ENCODE measurements at regions not wholly inside any gene's neighbourhood (a gene's known extent, or its start where the extent isn't known, plus 50 kb on each side); places are given as distances from the start of the nearest gene placed in this dataset.

- Histone ChIP-seq H3K27ac (ENCODE audit: insufficient read length, low read depth, low read length) (no peak overlapping the region), H3K14ac (ENCODE audit: insufficient read depth, low read length) (no peak overlapping the region), H3K4me1 (ENCODE audit: insufficient read depth, low read length) (no peaks in the 10 kb centered on the region), H2BK120ac (ENCODE audit: low read depth, low read length, poor library complexity, severe bottlenecking) (no peak overlapping the region), H4K8ac (replicated peaks; ENCODE audit: insufficient read length, low read depth, low read length) (no peak overlapping the region), H3K79me2 (ENCODE audit: insufficient read depth, low read length) (no peaks in the 10 kb centered on the region), H4K91ac (ENCODE audit: insufficient read length, low read depth, low read length) (no peak overlapping the region), H2AFZ (ENCODE audit: low read length) (no peak overlapping the region), H2BK5ac (ENCODE audit: insufficient read length, low read length) (no peak overlapping the region), H3K4me2 (ENCODE audit: insufficient read depth, insufficient read length, low read length) (no peak overlapping the region), H3K18ac (ENCODE audit: insufficient read length, low read depth, low read length) (no peak overlapping the region), H3K23ac (ENCODE audit: insufficient read length, low read depth, low read length) (no peak overlapping the region), H2BK12ac (ENCODE audit: insufficient read length, low read depth, low read length) (no peak overlapping the region), H3K9me3 (ENCODE audit: control insufficient read depth, low read depth, low read length) (no peaks in the 10 kb centered on the region), H3K23me2 (ENCODE audit: insufficient read length, low read depth, low read length, poor library complexity, severe bottlenecking) (no peaks in the 10 kb centered on the region), H4K5ac (ENCODE audit: insufficient read length, low read depth, low read length) (no peak overlapping the region), H2AK5ac (ENCODE audit: insufficient read length, low read length) (no peak overlapping the region), H3K56ac (ENCODE audit: insufficient read length, low read depth, low read length) (no peak overlapping the region), H3K27me3 (ENCODE audit: insufficient read depth, low read length) (no peaks in the 10 kb centered on the region), H2BK15ac (ENCODE audit: low read depth, low read length) (no peak overlapping the region), H3K4ac (ENCODE audit: low read depth, low read length) (no peak overlapping the region), H3K9ac (ENCODE audit: extremely low read depth, insufficient read length, low read length) (no peak overlapping the region), H4K20me1 (ENCODE audit: control insufficient read depth, insufficient read depth, insufficient read length) (no peaks in the 10 kb centered on the region), H3K79me1 (ENCODE audit: insufficient read depth, low read depth, low read length, poor library complexity, severe bottlenecking) (no peaks in the 10 kb centered on the region), H2BK20ac (ENCODE audit: low read depth, low read length, poor library complexity, severe bottlenecking) (no peak overlapping the region), H3T11ph (ENCODE audit: low read length) (no peak overlapping the region)
- Mint-ChIP-seq H3K36me3 (ENCODE audit: insufficient read depth in 1 of 3, low read depth in 3 of 3) (no peaks in the 10 kb centered on the region; a peak in 1 of 7 replicates), H3K4me3 (no peak overlapping the region), H3K9me3 (0 out of 5 replicates have a peak, but pooled peaks cover 0 to 2% of the 10 kb centered on the region in 2 experiments), H3K27me3 (ENCODE audit: low read depth) (no peaks in the 10 kb centered on the region), H3K4me1 (peaks cover 3 to 5% of the 10 kb centered on the region in 2 experiments; a peak in 3 of 4 replicates), H3K27ac (no peak overlapping the region)
- no CpG with 5 or more reads among the region's 9 CpGs for whole genome bisulfite sequencing (ENCODE audit: extremely low coverage, insufficient read length, low lambda C conversion rate)
- TF ChIP-seq CTCF (conservative IDR thresholded peaks at IDR 0.05): no peak
- DNase-seq: no peak
Measured at GRCh38 chr1:163672976-163673758, 351.4 kb downstream of the NUF2 start.
